ENCODE measurements at regions not wholly inside any gene's neighbourhood (a gene's known extent, or its start where the extent isn't known, plus 50 kb on each side); places are given as distances from the start of the nearest gene placed in this dataset.

- Histone ChIP-seq H3K4me3 (ENCODE audit: low read length) (no peak overlapping the region), H3K36me3 (ENCODE audit: control insufficient read depth, insufficient read depth, low read length) (no peaks in the 10 kb centered on the region), H3K4me1 (ENCODE audit: control insufficient read depth, insufficient read depth, low read length) (no peaks in the 10 kb centered on the region), H3K27me3 (ENCODE audit: control insufficient read depth, insufficient read depth, low read length) (no peaks in the 10 kb centered on the region), H3K9me3 (ENCODE audit: control insufficient read depth, insufficient read depth, low read length) (no peaks in the 10 kb centered on the region), H3K27ac (ENCODE audit: low read length) (no peak overlapping the region)
- TF ChIP-seq, protein P1, sequence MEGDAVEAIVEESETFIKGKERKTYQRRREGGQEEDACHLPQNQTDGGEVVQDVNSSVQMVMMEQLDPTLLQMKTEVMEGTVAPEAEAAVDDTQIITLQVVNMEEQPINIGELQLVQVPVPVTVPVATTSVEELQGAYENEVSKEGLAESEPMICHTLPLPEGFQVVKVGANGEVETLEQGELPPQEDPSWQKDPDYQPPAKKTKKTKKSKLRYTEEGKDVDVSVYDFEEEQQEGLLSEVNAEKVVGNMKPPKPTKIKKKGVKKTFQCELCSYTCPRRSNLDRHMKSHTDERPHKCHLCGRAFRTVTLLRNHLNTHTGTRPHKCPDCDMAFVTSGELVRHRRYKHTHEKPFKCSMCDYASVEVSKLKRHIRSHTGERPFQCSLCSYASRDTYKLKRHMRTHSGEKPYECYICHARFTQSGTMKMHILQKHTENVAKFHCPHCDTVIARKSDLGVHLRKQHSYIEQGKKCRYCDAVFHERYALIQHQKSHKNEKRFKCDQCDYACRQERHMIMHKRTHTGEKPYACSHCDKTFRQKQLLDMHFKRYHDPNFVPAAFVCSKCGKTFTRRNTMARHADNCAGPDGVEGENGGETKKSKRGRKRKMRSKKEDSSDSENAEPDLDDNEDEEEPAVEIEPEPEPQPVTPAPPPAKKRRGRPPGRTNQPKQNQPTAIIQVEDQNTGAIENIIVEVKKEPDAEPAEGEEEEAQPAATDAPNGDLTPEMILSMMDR (IDR thresholded peaks at IDR 0.05) = no peak
- Mint-ChIP-seq H3K4me1 (no peaks in the 10 kb centered on the region), H3K27ac (no peak overlapping the region), H3K4me3 (no peak overlapping the region), H3K9me3 (no peaks in the 10 kb centered on the region), H3K27me3 (ENCODE audit: low read depth in 2 of 2) (peaks cover 11 to 20% of the 10 kb centered on the region in 2 donors), H3K36me3 (no peaks in the 10 kb centered on the region)
- WGBS (ENCODE audit: insufficient coverage) = 87% methylated on average over 12 of the region's 12 CpGs
- intact Hi-C loops (cut with micrococcal nuclease) = no loop called here
- ATAC-seq (no peak), DNase-seq (no peak)
These were observed 87.8 kb upstream of the SHANK2 start for GRCh38 chr11:71340086-71340606.

DNA sequence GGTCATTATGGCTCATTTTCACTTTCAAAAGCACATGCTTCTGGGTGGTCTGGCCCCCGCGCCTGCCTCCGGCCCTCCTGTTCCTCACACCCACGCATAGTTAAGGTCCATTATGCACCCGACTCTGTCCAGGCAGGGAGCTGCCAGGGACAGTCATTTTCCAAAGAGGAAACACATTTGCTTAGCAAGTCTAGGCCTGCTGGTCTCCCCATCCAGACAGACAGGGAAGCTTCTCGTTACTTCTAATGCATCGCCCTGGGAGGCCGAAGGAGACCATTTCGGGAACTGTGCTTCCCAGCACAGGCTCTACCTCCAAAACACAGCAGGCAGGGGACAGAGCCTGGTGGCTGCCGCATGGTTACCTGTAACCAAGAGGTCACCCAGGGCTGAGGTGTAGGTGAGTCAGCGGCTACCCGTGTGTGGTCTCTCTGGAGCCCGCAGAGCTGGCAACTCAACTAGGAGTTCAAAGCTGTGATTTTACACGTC is 87.1 kb upstream of the SHANK2 start:
- WGBS (ENCODE audit: insufficient coverage) = 86% methylated on average over 14 of the region's 14 CpGs
- ATAC-seq (no peak), DNase-seq (no peak)
- Histone ChIP-seq H3K4me1 (ENCODE audit: control insufficient read depth, insufficient read depth, low read length) (no peaks in the 10 kb centered on the region), H3K4me3 (ENCODE audit: low read length) (no peak overlapping the region), H3K27me3 (ENCODE audit: control insufficient read depth, insufficient read depth, low read length) (no peaks in the 10 kb centered on the region), H3K36me3 (ENCODE audit: control insufficient read depth, insufficient read depth, low read length) (no peaks in the 10 kb centered on the region), H3K9me3 (ENCODE audit: control insufficient read depth, insufficient read depth, low read length) (peaks cover 2% of the 10 kb centered on the region), H3K27ac (ENCODE audit: low read length) (no peak overlapping the region)
- Mint-ChIP-seq H3K27me3 (ENCODE audit: low read depth in 2 of 2) (peaks cover 11 to 20% of the 10 kb centered on the region in 2 donors), H3K36me3 (no peaks in the 10 kb centered on the region), H3K4me1 (no peaks in the 10 kb centered on the region), H3K27ac (no peak overlapping the region), H3K4me3 (no peak overlapping the region), H3K9me3 (no peaks in the 10 kb centered on the region)
- TF ChIP-seq, protein P1 (IDR thresholded peaks at IDR 0.05) = no peak
- intact Hi-C loops (cut with micrococcal nuclease) = no loop called here

DNA sequence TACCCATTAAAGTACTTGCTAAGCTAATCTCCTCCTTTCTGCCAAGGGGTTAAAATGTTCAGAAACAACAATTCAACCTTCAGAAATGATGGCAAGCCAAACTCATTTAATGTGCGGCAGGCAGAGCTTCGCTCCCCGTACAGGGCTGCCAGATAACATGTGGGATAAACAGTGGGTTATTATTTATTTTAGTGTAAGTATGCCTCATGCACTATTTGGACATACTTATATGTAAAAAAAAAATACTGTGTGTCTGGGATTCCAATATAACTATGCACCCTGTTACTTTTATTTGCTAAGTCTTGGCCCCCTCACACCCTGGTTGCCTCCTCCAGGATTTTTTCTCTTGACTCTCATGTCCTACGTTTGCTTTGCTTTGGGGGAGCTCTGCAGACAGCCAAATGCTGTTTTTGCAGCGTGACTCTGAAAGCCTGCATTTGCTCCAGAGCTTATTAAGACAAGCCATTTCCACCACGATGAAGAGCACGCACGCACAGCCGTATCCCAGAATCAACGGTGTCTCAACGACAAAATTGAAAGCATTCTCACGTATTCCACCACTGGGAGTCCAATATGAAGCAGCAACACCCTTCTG is 86.5 kb upstream of the SHANK2 start:
- Mint-ChIP-seq H3K4me3 (no peak overlapping the region), H3K27ac (no peak overlapping the region), H3K27me3 (ENCODE audit: low read depth in 2 of 2) (peaks cover 11 to 20% of the 10 kb centered on the region in 2 donors), H3K9me3 (no peaks in the 10 kb centered on the region), H3K36me3 (no peaks in the 10 kb centered on the region), H3K4me1 (no peaks in the 10 kb centered on the region)
- Histone ChIP-seq H3K4me1 (ENCODE audit: control insufficient read depth, insufficient read depth, low read length) (no peaks in the 10 kb centered on the region), H3K9me3 (ENCODE audit: control insufficient read depth, insufficient read depth, low read length) (peaks cover 7% of the 10 kb centered on the region), H3K36me3 (ENCODE audit: control insufficient read depth, insufficient read depth, low read length) (no peaks in the 10 kb centered on the region), H3K4me3 (ENCODE audit: low read length) (no peak overlapping the region), H3K27me3 (ENCODE audit: control insufficient read depth, insufficient read depth, low read length) (no peaks in the 10 kb centered on the region), H3K27ac (ENCODE audit: low read length) (no peak overlapping the region)
- TF ChIP-seq, protein P1 (IDR thresholded peaks at IDR 0.05) = no peak
- 90% methylated on average over 12 of the region's 12 CpGs for WGBS (ENCODE audit: insufficient coverage)
- ATAC-seq = no peak
- no peak for DNase-seq
- intact Hi-C loops (cut with micrococcal nuclease) = no loop called here

Measured in natural killer cell (primary cell).